Right lobe of liver (tissue), 6 donors: ENCODE measurements at regions not wholly inside any gene's neighbourhood (a gene's known extent, or its start where the extent isn't known, plus 50 kb on each side); places are given as distances from the start of the nearest gene placed in this dataset.

Experiments used
- ATAC-seq, 4 donors: fragments of 200-7000 bp; cut with Tn5 transposase; one replicate each; pipeline ENCODE4 v1.9.1; 2020; ENCODE audit warnings: mild to moderate bottlenecking in 4 of 4, moderate library complexity in 4 of 4
- DNase-seq, 3 donors: peaks; one replicate each; pipeline ENCODE4 v3.0.0-alpha.2; 2020
- H3K27ac ChIP-seq, 3 donors: fragments of 200-600 bp; one replicate each; pipeline ENCODE4 v1.8.0; 2022
- H3K27me3 ChIP-seq, 2 donors: fragments of 200-600 bp; one replicate each; pipeline ENCODE4 v1.8.0; 2022
- H3K36me3 ChIP-seq, 4 donors: fragments of 200-600 bp; sonication (generic) in 1 of 4; one replicate each; pipeline versions ENCODE4 v1.5.1 to v1.8.0; 2017 to 2022; ENCODE audit warnings: control low read depth in 1 of 4
- H3K4me1 ChIP-seq, 4 donors: fragments of 200-600 bp; sonication (generic) in 1 of 4; one replicate each; pipeline versions ENCODE4 v1.5.1 to v1.8.0; 2017 to 2022; ENCODE audit warnings: control low read depth in 1 of 4
- H3K4me3 ChIP-seq, 3 donors: fragments of 200-600 bp; one replicate each; pipeline ENCODE4 v1.8.0; 2022
- H3K9me3 ChIP-seq, 4 donors: fragments of 200-600 bp; sonication (generic) in 1 of 4; one replicate each; pipeline versions ENCODE4 v1.5.1 to v1.8.0; 2017 to 2022; ENCODE audit warnings: control low read depth in 1 of 4
- POLR2A ChIP-seq: fragments of 450-650 bp; IDR thresholded peaks from one replicate; pipeline ENCODE4 v1.6.1; 2017; ENCODE audit warnings: antibody characterized with exemption, mild to moderate bottlenecking
- WGBS: methylation state at CpG from one replicate; pipeline ENCODE4 v1.1.6; 2018; ENCODE audit warnings: low coverage, low lambda C conversion rate; ENCODE audit not compliant: insufficient coverage; ENCODE audit errors: missing lambda C conversion rate; 5-methylcytosine and 5-hydroxymethylcytosine counted together
- intact Hi-C, 2 donors: fragments of 100-400 bp; cut with DNase I; formaldehyde crosslinking; loops; one replicate each; pipeline versions ENCODE4 v1.11.2 to v1.14.1; 2022
- TF ChIP-seq, protein P1 (sequence below), 4 donors: fragments of 200-600 bp in 3 of 4; fragments of 450-650 bp in 1 of 4; IDR thresholded peaks; one replicate each; pipeline versions ENCODE4 v1.5.1 to v1.8.0; 2016 to 2022; ENCODE audit warnings: antibody characterized with exemption in 4 of 4, mild to moderate bottlenecking in 2 of 4
- donor health status: DM: no; HTN: yes; CAD: no.
- donor health status: DM: no; HTN: no; CAD: no.
- donor health status: DM: no; HTN: no; CAD: no.
- donor health status: DM: no; HTN: yes; CAD: no.
- donor health status: DM: no; HTN: yes; CAD: no.

GRCh38 chr9:82127465-82127864, 138.9 kb downstream of the SPATA31D1 start:
- H3K36me3 ChIP-seq: no peaks in the 10 kb centered on the region
- ATAC-seq: no peak
- TF ChIP-seq POLR2A: no peak
- TF ChIP-seq, protein P1, sequence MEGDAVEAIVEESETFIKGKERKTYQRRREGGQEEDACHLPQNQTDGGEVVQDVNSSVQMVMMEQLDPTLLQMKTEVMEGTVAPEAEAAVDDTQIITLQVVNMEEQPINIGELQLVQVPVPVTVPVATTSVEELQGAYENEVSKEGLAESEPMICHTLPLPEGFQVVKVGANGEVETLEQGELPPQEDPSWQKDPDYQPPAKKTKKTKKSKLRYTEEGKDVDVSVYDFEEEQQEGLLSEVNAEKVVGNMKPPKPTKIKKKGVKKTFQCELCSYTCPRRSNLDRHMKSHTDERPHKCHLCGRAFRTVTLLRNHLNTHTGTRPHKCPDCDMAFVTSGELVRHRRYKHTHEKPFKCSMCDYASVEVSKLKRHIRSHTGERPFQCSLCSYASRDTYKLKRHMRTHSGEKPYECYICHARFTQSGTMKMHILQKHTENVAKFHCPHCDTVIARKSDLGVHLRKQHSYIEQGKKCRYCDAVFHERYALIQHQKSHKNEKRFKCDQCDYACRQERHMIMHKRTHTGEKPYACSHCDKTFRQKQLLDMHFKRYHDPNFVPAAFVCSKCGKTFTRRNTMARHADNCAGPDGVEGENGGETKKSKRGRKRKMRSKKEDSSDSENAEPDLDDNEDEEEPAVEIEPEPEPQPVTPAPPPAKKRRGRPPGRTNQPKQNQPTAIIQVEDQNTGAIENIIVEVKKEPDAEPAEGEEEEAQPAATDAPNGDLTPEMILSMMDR (IDR thresholded peaks at IDR 0.05): no peak
- no peaks in the 10 kb centered on the region for H3K4me1 ChIP-seq
- DNase-seq: no peak
- no peaks in the 10 kb centered on the region for H3K9me3 ChIP-seq
- WGBS: 77% methylated on average over 2 of the region's 2 CpGs
- no peak overlapping the region for H3K27ac ChIP-seq
- no peaks in the 10 kb centered on the region for H3K27me3 ChIP-seq
- H3K4me3 ChIP-seq: no peak overlapping the region
- intact Hi-C loops: no loop called here

GRCh38 chr9:82128011-82128696, 139.6 kb downstream of the SPATA31D1 start:
- Histone ChIP-seq H3K27ac (no peak overlapping the region), H3K4me3 (no peak overlapping the region), H3K4me1 (no peaks in the 10 kb centered on the region), H3K9me3 (no peaks in the 10 kb centered on the region), H3K27me3 (no peaks in the 10 kb centered on the region), H3K36me3 (no peaks in the 10 kb centered on the region)
- intact Hi-C loops: no loop called here
- TF ChIP-seq, protein P1 (IDR thresholded peaks at IDR 0.05): no peak
- TF ChIP-seq POLR2A: no peak
- WGBS: 51% methylated on average over 3 of the region's 3 CpGs
- no peak for ATAC-seq
- no peak for DNase-seq

DNA sequence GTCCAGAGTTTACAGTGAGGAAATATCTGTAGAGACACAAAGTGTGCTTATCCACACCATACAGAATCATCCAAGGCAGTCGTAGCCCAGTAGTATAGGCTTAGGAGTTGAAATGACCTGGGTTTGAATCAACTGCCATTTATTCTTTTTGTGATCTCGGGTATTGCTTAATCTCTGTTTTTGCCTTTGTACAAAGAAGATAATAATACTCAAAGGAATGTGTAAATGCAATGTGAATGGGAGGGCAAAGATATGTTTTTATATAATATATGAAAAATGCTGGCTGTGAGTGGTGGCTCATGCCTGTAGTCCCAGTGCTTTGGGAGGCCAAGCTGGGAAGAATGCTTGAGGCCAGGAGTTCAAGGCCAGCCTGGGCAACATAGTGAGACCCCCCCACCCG, 141.1 kb downstream of the SPATA31D1 start:
- H3K27ac ChIP-seq: no peak overlapping the region
- ATAC-seq (no peak), DNase-seq (no peak)
- intact Hi-C loops: no loop called here
- H3K27me3 ChIP-seq: no peaks in the 10 kb centered on the region
- 73% methylated on average over 2 of the region's 3 CpGs for WGBS
- H3K4me1 ChIP-seq: no peaks in the 10 kb centered on the region
- TF ChIP-seq, protein P1 (IDR thresholded peaks at IDR 0.05): no peak
- no peak for TF ChIP-seq POLR2A
- H3K4me3 ChIP-seq: no peak overlapping the region
- H3K9me3 ChIP-seq: no peaks in the 10 kb centered on the region
- H3K36me3 ChIP-seq: no peaks in the 10 kb centered on the region

DNA sequence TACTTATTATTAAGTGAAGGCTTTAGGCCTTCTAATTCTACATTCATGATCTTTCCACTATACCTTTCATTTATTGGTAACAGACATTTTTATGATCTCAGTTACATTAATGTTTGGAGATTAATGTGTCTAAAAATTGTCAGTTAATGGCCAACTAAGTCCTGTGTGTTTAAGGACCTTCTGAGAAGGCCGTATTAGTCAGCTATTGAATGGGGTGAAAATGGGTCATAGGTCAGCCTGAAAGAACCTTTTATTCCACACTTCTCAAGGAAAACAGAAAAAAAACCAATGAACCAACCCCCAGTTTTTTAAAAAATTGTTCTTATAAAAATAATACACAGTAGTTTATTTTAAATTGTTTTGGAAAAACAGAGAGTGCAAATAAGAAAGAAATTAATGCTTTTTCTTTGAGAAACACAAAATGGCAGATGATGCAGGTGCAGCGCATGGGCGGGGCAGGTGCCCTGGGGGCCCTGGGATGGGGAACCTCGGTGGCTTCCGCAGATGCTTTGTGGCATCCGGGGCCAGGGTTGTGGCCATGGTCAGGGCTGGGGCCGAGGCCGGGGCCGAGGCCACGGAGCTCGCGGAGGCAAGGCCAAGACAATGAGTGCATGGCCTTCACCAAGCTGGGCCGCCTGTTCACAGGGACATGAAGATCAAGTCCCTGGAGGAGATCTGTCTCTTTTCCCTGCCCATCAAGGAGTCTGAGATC, 141.9 kb downstream of the SPATA31D1 start:
- H3K4me1 ChIP-seq: no peaks in the 10 kb centered on the region
- TF ChIP-seq POLR2A: no peak
- TF ChIP-seq, protein P1 (IDR thresholded peaks at IDR 0.05): no peak
- no peaks in the 10 kb centered on the region for H3K27me3 ChIP-seq
- no peak overlapping the region for H3K4me3 ChIP-seq
- DNase-seq: no peak
- no peak overlapping the region for H3K27ac ChIP-seq
- H3K9me3 ChIP-seq: no peaks in the 10 kb centered on the region
- 79% methylated on average over 4 of the region's 13 CpGs for WGBS
- no peak for ATAC-seq
- H3K36me3 ChIP-seq: no peaks in the 10 kb centered on the region
- intact Hi-C loops: no loop called here
